B cell (primary cell): ENCODE measurements at regions not wholly inside any gene's neighbourhood (a gene's known extent, or its start where the extent isn't known, plus 50 kb on each side); places are given as distances from the start of the nearest gene placed in this dataset.
"Not testable (repeated sequence)": the region's sequence is repeated elsewhere in the genome, so short reads cannot be mapped to it uniquely, and the experiment has no call there.

Source experiments
- ATAC-seq: fragments of 200-7000 bp; cut with Tn5 transposase; one replicate; pipeline ENCODE4 v1.10.0; 2021; ENCODE audit warnings: low read depth, mild to moderate bottlenecking, moderate number of reproducible peaks, moderate library complexity
- CTCF ChIA-PET: fragments of 350-600 bp; sonication (Branson Sonifier 250); formaldehyde crosslinking; loops from one replicate; lab custom pipeline; 2021; ENCODE audit warnings: antibody characterized with exemption, inconsistent platforms; lab: Charles Lee
- POLR2A ChIA-PET: fragments of 350-600 bp; sonication (Branson Sonifier 250); formaldehyde crosslinking; loops from one replicate; lab custom pipeline; 2021; ENCODE audit warnings: antibody characterized with exemption; lab: Charles Lee
- DNase-seq: peaks from one replicate; pipeline ENCODE4 v3.0.0; 2013
- H2AFZ ChIP-seq: 2 replicates; pipeline ENCODE4 v1.6.1; 2012; ENCODE audit warnings: mild to moderate bottlenecking, low read depth, low read length; ENCODE audit not compliant: insufficient read depth, poor library complexity, severe bottlenecking
- H3K27ac ChIP-seq, 2 donors: 1 replicate in 1 of 2; 2 replicates in 1 of 2; pipeline ENCODE4 v1.5.1; 2012 to 2013; ENCODE audit warnings: low read length in 2 of 2, mild to moderate bottlenecking in 2 of 2, moderate library complexity in 1 of 2
- H3K27me3 ChIP-seq, 4 experiments: fragments of 200-600 bp in 1 of 4; sonication (generic) in 1 of 4; replicated peaks in 1 of 4; 1 replicate in 2 of 4; 2 replicates in 2 of 4; pipeline versions ENCODE4 v1.6.1 to v1.7.0; 2013 to 2016; ENCODE audit warnings: low read length in 3 of 4, mild to moderate bottlenecking in 2 of 4, mixed read lengths in 1 of 4, moderate library complexity in 1 of 4; ENCODE audit not compliant: insufficient read depth in 4 of 4, control insufficient read depth in 3 of 4; ENCODE audit errors: control extremely low read depth in 1 of 4
- H3K36me3 ChIP-seq, 2 experiments: replicated peaks in 1 of 2; 1 replicate in 1 of 2; 2 replicates in 1 of 2; pipeline versions ENCODE4 v1.6.1 to v1.7.1; 2013; ENCODE audit warnings: low read length in 1 of 2; ENCODE audit not compliant: insufficient read depth in 2 of 2, control insufficient read depth in 1 of 2; ENCODE audit errors: control extremely low read depth in 1 of 2, extremely low read depth in 1 of 2
- H3K4me1 ChIP-seq, 2 donors: fragments of 200-600 bp in 1 of 2; sonication (generic) in 1 of 2; 1 replicate in 1 of 2; 2 replicates in 1 of 2; pipeline versions ENCODE4 v1.5.1 to v1.6.1; 2013 to 2017; ENCODE audit warnings: low read length in 2 of 2; ENCODE audit not compliant: control insufficient read depth in 2 of 2, insufficient read depth in 2 of 2
- H3K4me2 ChIP-seq: replicated peaks from 2 replicates; pipeline ENCODE3; 2012; ENCODE audit warnings: mild to moderate bottlenecking, low read depth, low read length; ENCODE audit not compliant: poor library complexity, severe bottlenecking
- H3K4me3 ChIP-seq, 5 experiments: fragments of 200-600 bp in 1 of 5; sonication (generic) in 1 of 5; 1 replicate in 3 of 5; 2 replicates in 2 of 5; pipeline versions ENCODE4 v1.5.1 to v1.7.0; 2011 to 2016; ENCODE audit warnings: low read length in 4 of 5, mild to moderate bottlenecking in 4 of 5, low read depth in 2 of 5, control low read depth in 1 of 5, moderate library complexity in 1 of 5; ENCODE audit not compliant: insufficient read depth in 1 of 5; ENCODE audit errors: control extremely low read depth in 1 of 5, extremely low read depth in 1 of 5
- H3K79me2 ChIP-seq: fragments of 200-600 bp; sonication (generic); one replicate; pipeline ENCODE4 v1.6.0; 2016; ENCODE audit warnings: low read length; ENCODE audit not compliant: control insufficient read depth, insufficient read depth
- H3K9ac ChIP-seq: fragments of 200-600 bp; sonication (generic); 2 replicates; pipeline ENCODE4 v1.6.1; 2017; ENCODE audit warnings: mild to moderate bottlenecking, low read length, moderate library complexity
- H3K9me3 ChIP-seq, 3 donors: one replicate each; pipeline versions ENCODE4 v1.6.1 to v1.7.1; 2013; ENCODE audit warnings: low read length in 2 of 3; ENCODE audit not compliant: control insufficient read depth in 2 of 3, insufficient read depth in 1 of 3; ENCODE audit errors: control extremely low read depth in 1 of 3
- H4K20me1 ChIP-seq: 2 replicates; pipeline ENCODE4 v1.6.0; 2012; ENCODE audit warnings: mild to moderate bottlenecking, low read length; ENCODE audit not compliant: insufficient read depth, control insufficient read depth, poor library complexity, severe bottlenecking
- H3K27ac Mint-ChIP-seq: one replicate; pipeline ENCODE4 v1.8.0; 2021; ENCODE audit warnings: mixed read lengths
- H3K27me3 Mint-ChIP-seq: one replicate; pipeline ENCODE4 v1.8.0; 2021; ENCODE audit warnings: mixed read lengths
- H3K4me1 Mint-ChIP-seq: one replicate; pipeline ENCODE4 v1.8.0; 2021; ENCODE audit warnings: mixed read lengths
- H3K4me3 Mint-ChIP-seq: one replicate; pipeline ENCODE4 v1.8.0; 2021; ENCODE audit warnings: mixed read lengths
- H3K9me3 Mint-ChIP-seq: one replicate; pipeline ENCODE4 v1.8.0; 2022; ENCODE audit warnings: mixed read lengths; ENCODE audit not compliant: insufficient read depth
- CTCF ChIP-seq: fragments of 200-600 bp; IDR thresholded peaks from one replicate; pipeline ENCODE4 v1.8.0; 2022; ENCODE audit warnings: antibody characterized with exemption, mild to moderate bottlenecking
- EZH2 ChIP-seq: IDR thresholded peaks from 2 replicates; pipeline ENCODE4 v1.6.1; 2012; ENCODE audit warnings: borderline replicate concordance, low read depth, mild to moderate bottlenecking, moderate library complexity, low read length; ENCODE audit not compliant: insufficient read depth, poor library complexity, severe bottlenecking
- WGBS: methylation state at CpG from one replicate; pipeline ENCODE4 v1.1.5; 2013; ENCODE audit warnings: missing lambda C conversion rate; ENCODE audit not compliant: insufficient coverage; 5-methylcytosine and 5-hydroxymethylcytosine counted together
- intact Hi-C: fragments of 100-400 bp; cut with micrococcal nuclease; formaldehyde crosslinking; loops from one replicate; pipeline ENCODE4 v1.10.0; 2022

- no peak overlapping the region for H3K4me2 ChIP-seq
- ATAC-seq (no peak), DNase-seq (no peak)
- H2AFZ ChIP-seq: no peak overlapping the region
- no peaks in the 10 kb centered on the region for H3K79me2 ChIP-seq
- H3K4me1 Mint-ChIP-seq: no peaks in the 10 kb centered on the region
- TF ChIP-seq CTCF (no peak), EZH2 (no peak)
- H3K27me3 Mint-ChIP-seq: no peaks in the 10 kb centered on the region
- H3K27ac ChIP-seq: no peak overlapping the region
- no peak overlapping the region for H3K4me3 Mint-ChIP-seq
- peaks cover 2% of the 10 kb centered on the region for H3K9me3 Mint-ChIP-seq
- H3K27me3 ChIP-seq: no peaks in the 10 kb centered on the region
- ChIA-PET POLR2A (no interaction called here), CTCF (no interaction called here)
- WGBS: no CpG with 5 or more reads among the region's 1 CpG
- no peaks in the 10 kb centered on the region for H3K36me3 ChIP-seq
- peaks cover 0 to under 1% (median 0%) of the 10 kb centered on the region in 3 donors for H3K9me3 ChIP-seq
- intact Hi-C loops: no loop called here
- no peak overlapping the region for H3K9ac ChIP-seq
- H3K4me1 ChIP-seq: no peaks in the 10 kb centered on the region
- H3K4me3 ChIP-seq: no peak overlapping the region
- H4K20me1 ChIP-seq: no peaks in the 10 kb centered on the region
- H3K27ac Mint-ChIP-seq: no peak overlapping the region
Measured at GRCh38 chr3:145032791-145033190, 1061.2 kb downstream of the DIPK2A start.

- H3K9me3 Mint-ChIP-seq: no peaks in the 10 kb centered on the region
- POLR2A ChIA-PET: no interaction called here
- no peak for ATAC-seq
Measured at GRCh38 chr3:145035682-145036081, 1064.1 kb downstream of the DIPK2A start.

GRCh38 chr3:145054055-145054454 lies 1082.4 kb downstream of the DIPK2A start:
- DNase-seq, H3K27ac ChIP-seq, H2AFZ ChIP-seq, H3K27me3 ChIP-seq, H3K36me3 ChIP-seq, H3K9me3 ChIP-seq, CTCF ChIA-PET, H3K4me1 Mint-ChIP-seq, H3K27me3 Mint-ChIP-seq, H3K79me2 ChIP-seq, H4K20me1 ChIP-seq, POLR2A ChIA-PET, H3K4me1 ChIP-seq, H3K4me3 ChIP-seq, intact Hi-C loops, H3K27ac Mint-ChIP-seq, H3K9me3 Mint-ChIP-seq, ATAC-seq, H3K4me2 ChIP-seq, H3K4me3 Mint-ChIP-seq, H3K9ac ChIP-seq: not testable (repeated sequence)
- 67% methylated on average over 2 of the region's 2 CpGs for WGBS

More at GRCh38 chr3:145035682-145036081, 1064.1 kb downstream of the DIPK2A start:
- Histone ChIP-seq H3K4me2 (no peak overlapping the region), H4K20me1 (no peaks in the 10 kb centered on the region), H3K9ac (no peak overlapping the region), H3K27me3 (no peaks in the 10 kb centered on the region), H3K27ac (no peak overlapping the region), H3K79me2 (no peaks in the 10 kb centered on the region), H3K9me3 (no peaks in the 10 kb centered on the region), H2AFZ (no peak overlapping the region), H3K36me3 (no peaks in the 10 kb centered on the region), H3K4me3 (no peak overlapping the region), H3K4me1 (no peaks in the 10 kb centered on the region)
- Mint-ChIP-seq H3K27ac (no peak overlapping the region), H3K27me3 (no peaks in the 10 kb centered on the region), H3K4me3 (no peak overlapping the region), H3K4me1 (no peaks in the 10 kb centered on the region)
- no CpG with 5 or more reads among the region's 1 CpG for WGBS
- DNase-seq: no peak
- intact Hi-C loops: no loop called here
- TF ChIP-seq EZH2 (no peak), CTCF (no peak)
- CTCF ChIA-PET: no interaction called here
